ENCODE measurements at regions not wholly inside any gene's neighbourhood (a gene's known extent, or its start where the extent isn't known, plus 50 kb on each side); places are given as distances from the start of the nearest gene placed in this dataset.

- DNase-seq = no peak
These were observed 112.8 kb upstream of the NABP1 start for GRCh38 chr2:191565120-191565519.

- DNase-seq = no peak
These were observed 112.2 kb upstream of the NABP1 start for GRCh38 chr2:191565647-191566198.

DNA sequence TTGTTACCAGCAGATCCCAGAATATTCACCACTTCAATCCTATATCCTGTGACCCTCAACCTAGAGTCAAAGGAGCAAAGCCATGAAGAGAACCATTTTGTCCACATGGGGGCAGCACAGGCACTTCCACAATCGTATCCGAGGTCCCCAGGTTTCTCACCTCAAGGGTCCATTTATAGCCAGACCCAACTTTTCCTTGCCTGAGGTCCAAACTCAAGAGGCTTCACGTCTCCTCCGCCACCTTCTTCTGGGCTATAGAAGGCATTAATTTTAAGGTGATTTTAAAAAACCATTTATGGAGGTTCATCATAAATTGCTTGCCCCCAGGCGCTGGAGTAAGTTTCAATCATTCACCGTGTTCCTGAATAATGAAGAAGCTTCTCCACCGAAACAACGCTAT, 111.6 kb upstream of the NABP1 start:
- DNase-seq = peak; percentile 15 to 57 (median 45)

DNA sequence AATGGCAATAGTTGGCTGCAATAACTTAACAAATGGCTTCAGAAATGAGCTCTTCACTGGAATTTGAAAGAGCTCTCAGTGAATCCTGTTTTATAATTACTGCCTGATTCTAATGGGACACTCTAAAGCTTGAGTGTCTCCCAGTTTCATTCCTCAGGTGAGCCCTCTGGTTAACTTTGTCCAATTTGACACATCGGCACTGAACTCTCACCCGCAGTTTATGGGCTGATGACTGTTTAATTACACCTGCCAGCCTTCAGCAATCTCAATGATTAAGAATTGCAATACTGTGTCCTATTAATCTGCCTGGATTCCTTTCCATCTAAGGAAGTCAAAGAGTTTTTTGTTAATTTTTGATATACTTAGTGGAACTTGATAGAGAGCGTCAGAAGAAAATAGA, 110.7 kb upstream of the NABP1 start:
- no peak for DNase-seq

GRCh38 chr2:191569025-191569424, 108.9 kb upstream of the NABP1 start:
- no peak for DNase-seq

DNA sequence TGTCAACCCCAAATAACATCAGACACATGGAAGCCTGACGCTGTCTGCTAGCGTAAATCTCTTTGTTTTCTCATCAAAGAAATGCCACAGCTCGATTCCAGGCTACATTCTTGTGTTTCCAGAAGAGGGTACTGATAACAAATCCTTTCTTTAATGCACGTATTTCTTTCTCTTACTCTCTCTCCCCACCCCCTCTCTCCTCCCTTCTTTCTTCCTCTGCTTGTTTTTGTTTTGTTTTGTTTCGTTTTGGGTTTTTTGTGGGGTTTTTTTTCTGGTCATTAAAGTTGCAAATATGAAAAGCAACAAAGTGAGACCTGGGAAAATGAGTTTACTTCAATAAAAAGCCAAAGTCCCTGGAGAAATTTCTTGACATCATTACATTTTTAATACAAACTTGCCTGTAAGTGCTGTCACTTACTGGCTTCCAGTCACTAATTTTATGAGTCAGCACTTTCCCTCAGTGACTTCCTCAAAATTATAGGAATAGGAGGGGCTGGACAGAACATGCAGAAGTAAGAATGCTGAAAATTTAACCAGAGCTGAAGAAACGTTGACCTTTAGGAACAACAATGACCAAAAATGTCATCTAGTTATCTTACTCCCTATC, 106.7 kb upstream of the NABP1 start:
- peak in 5 of 6 experiments; percentile 7 to 59 (median 50) for DNase-seq

DNA sequence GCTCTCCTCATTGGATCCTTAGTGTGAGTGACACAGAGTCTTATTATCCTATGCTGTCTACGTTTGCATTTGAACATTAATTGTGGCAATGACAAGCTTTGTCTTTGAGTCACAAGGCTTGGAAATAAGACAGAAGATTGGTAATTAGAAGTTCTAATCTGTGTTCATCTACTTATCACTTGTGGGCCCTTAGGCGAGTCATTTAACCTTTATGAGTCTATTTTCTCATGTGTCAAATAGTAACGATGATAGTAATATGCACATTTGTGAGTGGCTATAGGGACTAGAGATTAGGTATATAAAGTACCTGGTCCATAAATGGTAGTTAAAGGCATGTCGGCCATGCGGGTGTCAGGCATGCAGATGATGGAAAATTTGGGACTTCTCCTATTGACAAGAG, 105.6 kb upstream of the NABP1 start:
- no peak for DNase-seq

- no peak for DNase-seq
These were observed 104.7 kb upstream of the NABP1 start for GRCh38 chr2:191573216-191573615.

DNA sequence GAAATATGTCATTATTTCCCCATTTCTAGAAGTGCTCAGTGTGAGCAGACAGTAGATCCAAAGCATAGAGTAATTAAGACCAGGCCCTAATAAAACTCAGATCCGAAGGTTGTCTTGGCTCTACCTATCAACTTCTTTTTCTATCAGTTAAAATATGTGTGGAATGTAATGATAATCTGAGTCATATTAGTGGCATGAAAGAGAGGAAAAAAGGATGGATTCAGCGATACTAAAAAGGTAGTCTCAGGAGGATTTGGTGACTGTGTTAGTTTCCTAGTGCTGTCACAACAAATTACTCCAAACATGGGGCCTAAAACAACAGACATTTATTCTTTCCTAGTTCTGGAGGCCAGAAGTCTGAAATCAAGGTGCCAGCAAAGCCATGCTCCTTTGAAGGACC, 103.7 kb upstream of the NABP1 start:
- DNase-seq = no peak

GRCh38 chr2:191577605-191578004, 100.3 kb upstream of the NABP1 start:
- no peak for DNase-seq

DNA sequence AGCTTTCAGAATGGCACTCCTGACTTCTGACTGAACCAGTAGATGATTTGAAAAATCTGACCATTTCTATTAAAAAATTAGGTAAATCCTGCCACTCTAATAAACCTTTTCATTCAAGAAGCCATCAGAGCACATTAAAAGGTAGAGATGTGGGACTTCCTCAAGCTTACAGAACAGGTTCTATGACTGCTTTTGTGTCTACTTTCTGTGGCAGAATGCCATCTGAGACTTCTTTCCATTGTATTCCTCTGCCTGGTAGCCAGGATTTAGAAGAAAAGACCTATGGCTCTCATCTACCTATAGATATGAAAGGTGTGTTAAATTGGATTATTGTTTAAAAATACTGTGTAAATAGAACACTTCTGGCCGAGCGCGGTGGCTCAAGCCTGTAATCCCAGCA, 99.9 kb upstream of the NABP1 start:
- no peak for DNase-seq

- no peak for DNase-seq
These were observed 97.4 kb upstream of the NABP1 start for GRCh38 chr2:191580581-191580980.

- no peak for DNase-seq
These were observed 96.9 kb upstream of the NABP1 start for GRCh38 chr2:191581003-191581402.

DNA sequence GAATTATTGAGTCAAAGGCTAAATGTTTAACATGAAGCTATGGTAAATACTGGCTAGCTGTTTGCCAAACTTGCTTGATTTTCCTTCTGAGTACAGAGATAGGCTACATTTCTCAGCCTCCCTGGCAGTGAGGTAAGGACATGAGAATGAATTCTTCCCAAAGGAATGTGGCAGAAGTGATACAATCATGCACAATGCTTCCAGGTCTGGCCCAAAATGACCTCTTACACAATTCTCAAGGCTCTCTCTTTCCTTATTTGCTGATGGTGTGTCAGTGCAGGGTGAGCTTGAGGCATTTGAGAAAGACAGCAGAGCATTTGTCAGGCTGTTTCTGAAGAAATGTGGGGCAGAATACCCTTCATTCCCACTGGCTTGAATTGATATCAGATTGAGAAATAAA, 95.6 kb upstream of the NABP1 start:
- no peak for DNase-seq

GRCh38 chr2:191591025-191591424, 86.9 kb upstream of the NABP1 start:
- DNase-seq = no peak

DNA sequence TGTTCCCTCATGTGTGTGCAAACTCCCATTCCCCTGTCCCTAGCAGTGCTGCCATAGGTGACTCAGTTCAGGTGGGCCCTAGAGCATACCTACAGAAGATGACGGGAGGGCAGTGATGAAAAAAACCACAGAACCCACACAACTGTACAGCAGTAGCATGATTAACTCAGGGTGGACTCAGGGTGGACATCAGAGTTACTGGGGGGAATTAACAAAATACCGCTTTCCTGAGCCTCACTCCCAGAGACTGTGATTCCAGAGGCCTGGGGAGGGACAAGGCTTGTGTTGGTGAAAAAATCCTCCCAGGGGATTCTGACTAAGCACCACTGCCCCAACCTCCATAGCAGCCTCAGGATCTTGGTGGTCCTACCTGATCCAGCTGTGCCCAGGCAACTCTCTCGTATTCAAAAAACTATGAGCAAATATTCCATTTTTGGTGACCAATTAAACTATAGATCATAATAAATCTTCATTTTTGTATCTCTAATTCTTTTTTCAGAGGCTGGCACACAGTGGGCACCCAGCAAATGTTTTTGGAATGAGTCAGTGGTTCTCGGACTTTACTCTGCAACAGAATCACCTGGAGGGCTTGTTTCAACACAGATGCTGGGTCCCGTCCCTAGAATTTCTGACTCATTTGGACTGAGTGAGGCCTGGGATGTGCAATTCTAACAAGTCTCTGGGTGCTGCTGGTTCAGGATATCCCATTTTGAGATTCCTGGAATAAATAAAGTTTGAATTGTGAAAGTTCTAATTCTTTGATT, 84.1 kb upstream of the NABP1 start:
- no peak for DNase-seq

GRCh38 chr2:191597186-191597751, 80.7 kb upstream of the NABP1 start:
- DNase-seq = no peak

GRCh38 chr2:191598296-191598695, 79.6 kb upstream of the NABP1 start:
- DNase-seq = no peak

DNA sequence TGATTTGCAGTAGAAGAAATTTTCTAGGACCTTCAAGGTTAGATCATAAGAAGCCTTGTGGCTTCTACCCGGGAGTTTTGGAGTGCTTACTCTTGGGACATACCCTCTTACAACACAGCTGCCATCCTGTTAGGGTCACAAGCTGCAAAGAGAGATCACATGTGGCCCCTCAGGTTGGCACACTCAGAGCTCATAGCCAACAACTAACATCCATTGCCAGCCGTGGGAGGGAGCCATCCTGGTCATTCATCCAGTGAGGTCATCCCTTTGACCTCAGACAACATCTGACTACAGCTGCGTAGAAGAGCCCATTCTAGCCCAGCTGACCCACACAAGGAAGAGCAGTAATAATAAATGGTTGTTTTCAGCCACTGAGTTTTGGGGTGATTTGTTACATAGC, 76.9 kb upstream of the NABP1 start:
- no peak for DNase-seq

GRCh38 chr2:191604154-191604553, 73.8 kb upstream of the NABP1 start:
- DNase-seq = no peak

GRCh38 chr2:191607096-191607495, 70.8 kb upstream of the NABP1 start:
- no peak for DNase-seq

- DNase-seq = no peak
These were observed 67.2 kb upstream of the NABP1 start for GRCh38 chr2:191610756-191611155.

DNA sequence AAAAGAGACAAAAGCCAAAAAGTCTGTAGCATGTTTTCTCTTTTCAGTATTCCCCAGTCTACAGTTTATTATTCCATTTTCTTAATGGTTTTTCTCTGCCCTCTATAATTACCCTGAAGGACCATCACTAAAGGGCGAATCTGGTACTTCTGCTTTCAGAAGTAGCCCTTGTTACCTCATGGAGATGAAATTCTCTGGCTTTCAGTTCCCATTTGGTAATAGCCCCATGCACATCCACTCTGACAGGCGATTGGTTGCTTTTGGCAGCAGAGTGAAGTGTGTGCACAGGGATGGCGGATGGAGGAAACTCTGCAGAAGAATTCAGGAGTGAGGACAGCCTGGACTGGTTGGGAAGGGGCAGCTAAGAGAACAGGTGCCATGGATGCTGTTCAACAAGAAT, 66.3 kb upstream of the NABP1 start:
- DNase-seq = no peak

- no peak for DNase-seq
These were observed 65.4 kb upstream of the NABP1 start for GRCh38 chr2:191612496-191612895.
